Renal cortex interstitium (tissue), 11 donors: ENCODE measurements at regions not wholly inside any gene's neighbourhood (a gene's known extent, or its start where the extent isn't known, plus 50 kb on each side); places are given as distances from the start of the nearest gene placed in this dataset.
A peak's percentile ranks its signal among the peaks of the same experiment; 100 is the strongest.
"Not testable (repeated sequence)": the region's sequence is repeated elsewhere in the genome, so short reads cannot be mapped to it uniquely, and the experiment has no call there.

Source experiments
- DNase-seq, 11 donors: peaks; one replicate each; pipeline ENCODE4 v3.0.0-alpha.2; 2013; ENCODE audit warnings: low read depth in 9 of 11, low spot score in 4 of 11; ENCODE audit errors: extremely low read depth in 1 of 11

- no peak for DNase-seq
Observed at GRCh38 chr15:91412138-91412928, 312.3 kb downstream of the SV2B start.

- no peak for DNase-seq
Observed at GRCh38 chr15:91413142-91413541, 313.1 kb downstream of the SV2B start.

- DNase-seq: no peak
Observed at GRCh38 chr15:91414124-91414523, 314.1 kb downstream of the SV2B start.

GRCh38 chr15:91415258-91415657, 315.2 kb downstream of the SV2B start:
- not testable (repeated sequence) for DNase-seq

- DNase-seq: no peak
Observed at GRCh38 chr15:91420689-91421088, 320.6 kb downstream of the SV2B start.

- DNase-seq: no peak
Observed at GRCh38 chr15:91422797-91423196, 322.7 kb downstream of the SV2B start.

- DNase-seq: no peak
Observed at GRCh38 chr15:91424001-91424400, 323.9 kb downstream of the SV2B start.

- DNase-seq: no peak
Observed at GRCh38 chr15:91426412-91426811, 326.4 kb downstream of the SV2B start.

- DNase-seq: no peak
Observed at GRCh38 chr15:91429973-91430372, 329.9 kb downstream of the SV2B start.

GRCh38 chr15:91431041-91431715, 331.1 kb downstream of the SV2B start:
- DNase-seq: no peak

GRCh38 chr15:91435113-91435512, 335.1 kb downstream of the SV2B start:
- no peak for DNase-seq

- DNase-seq: no peak
Observed at GRCh38 chr15:91444656-91445055, 344.6 kb downstream of the SV2B start.

GRCh38 chr15:91445695-91446228, 345.7 kb downstream of the SV2B start:
- peak in 2 of 11 donors; percentile 9 to 13 for DNase-seq

GRCh38 chr15:91447991-91448644, 348.1 kb downstream of the SV2B start:
- DNase-seq: no peak

- not testable (repeated sequence) for DNase-seq
Observed at GRCh38 chr15:91453376-91453775, 353.3 kb downstream of the SV2B start.

GRCh38 chr15:91456251-91456718, 356.2 kb downstream of the SV2B start:
- peak in 1 of 11 donors; percentile 3 for DNase-seq

GRCh38 chr15:91456921-91457320, 356.9 kb downstream of the SV2B start:
- DNase-seq: no peak

- DNase-seq: no peak
Observed at GRCh38 chr15:91461377-91461776, 361.3 kb downstream of the SV2B start.

- DNase-seq: no peak
Observed at GRCh38 chr15:91465086-91465485, 365.0 kb downstream of the SV2B start.

GRCh38 chr15:91465696-91466095, 365.6 kb downstream of the SV2B start:
- DNase-seq: peak in 10 of 11 donors; percentile 7 to 67 (median 30)
